Inflammatory macrophage (primary cell): ENCODE measurements at regions not wholly inside any gene's neighbourhood (a gene's known extent, or its start where the extent isn't known, plus 50 kb on each side); places are given as distances from the start of the nearest gene placed in this dataset.

Source experiments
- DNase-seq, 2 donors: peaks; one replicate each; pipeline ENCODE4 v3.0.0-alpha.2; 2020 to 2022

DNA sequence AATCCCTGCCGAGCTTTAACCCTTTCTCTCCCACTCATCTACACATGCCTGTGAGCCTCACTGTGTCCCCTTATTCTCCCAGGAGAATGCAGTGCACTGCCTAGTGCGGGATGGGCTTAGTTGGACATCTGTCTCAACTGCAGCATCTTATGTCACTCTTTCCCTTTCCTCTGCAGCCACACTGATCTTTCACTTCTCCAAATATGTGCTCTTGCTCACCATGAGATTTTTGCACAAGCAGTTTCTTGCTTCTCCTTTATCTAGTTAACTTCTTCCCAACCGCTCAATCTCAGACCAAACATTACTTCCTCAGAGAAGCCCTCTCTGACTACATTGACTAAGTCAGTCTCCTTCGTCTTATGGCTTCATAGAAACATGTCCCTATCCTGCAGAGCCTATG, 292.3 kb downstream of the KBTBD8 start:
- peak; percentile 83 to 89 for DNase-seq

GRCh38 chr3:67291287-67292252, 293.5 kb downstream of the KBTBD8 start:
- DNase-seq = peak; percentile 29 to 68

DNA sequence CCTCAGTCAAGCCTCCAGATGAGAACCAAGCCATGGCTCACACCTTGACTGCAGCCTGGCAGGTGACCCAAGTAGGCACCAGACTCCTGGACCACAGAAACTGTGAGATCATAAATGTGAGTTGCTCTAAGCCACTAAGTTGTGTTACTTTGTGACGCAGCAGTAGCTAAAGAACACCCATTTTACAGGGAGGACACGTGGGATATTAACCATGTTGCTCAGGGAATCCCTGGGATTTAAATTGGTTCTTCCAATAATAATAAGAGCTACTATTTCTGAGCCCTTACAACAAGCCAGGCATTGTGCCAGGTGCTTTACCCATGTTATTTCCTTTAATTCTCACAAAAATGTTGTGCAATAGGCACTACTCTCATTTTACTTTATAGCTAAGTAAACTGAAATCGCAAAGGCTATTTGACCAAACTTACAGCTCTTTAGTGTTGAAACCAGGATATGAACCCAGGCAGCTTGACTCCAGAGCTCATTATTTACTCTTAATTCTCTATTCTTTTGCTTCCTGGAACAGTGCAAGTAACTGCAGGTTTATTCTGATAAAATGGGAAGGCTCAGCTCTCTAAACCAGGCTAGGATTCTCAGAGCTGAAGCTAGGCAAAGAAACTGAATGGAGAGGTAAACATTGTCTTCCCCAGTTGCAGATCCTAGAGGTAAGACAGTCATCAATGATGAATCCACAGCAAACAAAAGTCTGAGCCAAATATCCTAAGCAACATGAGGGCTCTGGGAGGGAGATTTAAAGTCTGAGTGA, 294.4 kb downstream of the KBTBD8 start:
- DNase-seq = peak in 1 of 2 donors; percentile 20

DNA sequence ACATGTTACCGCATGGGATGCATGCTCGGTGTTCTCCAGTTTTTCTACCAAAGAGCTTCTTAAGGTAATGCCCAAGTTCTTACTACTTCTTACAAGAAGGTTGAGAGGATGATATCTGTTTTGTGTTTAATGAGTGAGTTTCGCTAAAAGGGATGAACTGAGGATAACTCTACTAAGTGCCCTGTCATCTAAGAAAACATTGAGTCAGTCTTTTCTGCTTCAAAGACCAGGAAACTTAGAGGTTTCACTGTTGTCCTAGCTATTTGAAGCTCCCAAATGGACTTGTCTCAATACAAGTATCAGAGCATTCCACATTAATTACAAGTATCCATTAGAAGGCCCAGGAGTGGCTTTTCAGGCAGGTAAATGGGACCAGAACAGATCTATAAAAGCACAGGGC, 296.2 kb downstream of the KBTBD8 start:
- no peak for DNase-seq

GRCh38 chr3:67296039-67296892, 298.2 kb downstream of the KBTBD8 start:
- no peak for DNase-seq

DNA sequence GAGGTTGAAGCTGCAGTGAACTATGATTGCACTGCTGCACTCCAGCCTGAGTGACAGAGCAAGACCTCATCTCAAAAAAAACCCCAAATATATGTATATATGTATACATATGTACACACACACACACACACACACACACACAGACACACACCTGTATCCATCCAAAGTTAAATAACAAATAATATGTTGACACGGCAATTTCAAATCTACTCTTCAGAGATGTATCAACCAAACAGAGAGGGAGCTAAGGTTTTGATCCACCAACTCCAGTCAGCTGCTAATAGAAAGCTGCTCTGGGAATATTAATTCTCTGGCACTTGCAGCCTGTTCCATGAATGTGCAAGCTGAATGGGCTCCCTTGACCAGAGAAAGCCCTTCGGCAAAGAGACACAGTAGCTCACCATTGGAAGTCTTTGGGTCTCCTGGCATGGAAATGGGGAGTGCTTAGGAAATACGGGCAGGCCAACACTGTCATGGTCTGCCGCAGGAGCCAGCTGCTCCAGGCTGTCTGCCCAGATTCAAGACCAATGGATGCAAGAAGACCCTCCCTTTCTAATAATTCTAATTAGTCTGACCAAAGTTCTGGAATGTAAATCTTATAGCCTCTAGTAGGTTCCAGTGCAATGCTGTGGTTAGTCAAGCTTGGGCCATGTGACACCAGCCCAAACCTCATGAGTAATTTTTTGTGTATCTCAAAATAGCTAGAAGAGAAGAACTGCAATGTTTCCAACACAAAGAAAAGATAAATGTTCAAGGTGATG, 299.8 kb downstream of the KBTBD8 start:
- DNase-seq = no peak

- no peak for DNase-seq
Observed at GRCh38 chr3:67301556-67301955, 303.4 kb downstream of the KBTBD8 start.

GRCh38 chr3:67302489-67302888, 304.4 kb downstream of the KBTBD8 start:
- no peak for DNase-seq

DNA sequence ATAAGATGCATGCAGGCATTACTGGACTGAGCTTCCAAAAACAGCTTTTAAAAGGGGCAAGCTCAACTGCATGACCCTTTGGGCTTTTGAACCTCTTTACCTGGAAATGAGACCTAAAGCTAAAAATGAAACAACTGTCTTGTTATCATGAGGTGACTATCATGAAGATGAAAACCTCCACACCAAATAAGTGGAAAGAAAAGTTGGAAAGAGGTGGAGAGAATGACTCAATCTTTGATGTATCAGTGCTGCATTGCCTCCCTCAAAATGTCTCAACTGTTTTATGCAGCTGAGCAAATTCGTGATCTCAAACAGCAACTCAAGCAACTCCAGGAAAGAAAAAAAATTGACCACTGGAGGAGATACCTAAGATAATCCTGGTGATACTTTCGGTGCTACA, 307.1 kb downstream of the KBTBD8 start:
- DNase-seq = no peak

DNA sequence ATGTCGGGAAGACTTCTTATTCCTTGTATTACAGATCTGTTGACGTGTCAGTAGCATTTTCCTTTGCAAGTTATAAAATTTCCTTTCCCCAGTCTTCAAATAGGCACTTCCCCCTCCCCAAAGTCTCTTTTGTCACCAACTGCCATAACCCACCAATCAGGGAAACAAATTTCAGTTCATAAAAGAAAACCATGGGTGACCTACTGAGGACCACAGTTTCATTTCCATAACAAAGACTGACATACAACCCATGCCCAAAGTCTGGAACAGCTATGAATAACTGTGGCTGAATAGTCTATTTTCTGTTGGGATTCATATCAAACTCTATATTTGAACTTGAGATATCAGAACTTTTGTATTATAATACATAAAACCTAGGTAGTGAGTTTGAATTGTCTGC, 307.8 kb downstream of the KBTBD8 start:
- DNase-seq = no peak

GRCh38 chr3:67311440-67311839, 313.3 kb downstream of the KBTBD8 start:
- DNase-seq = no peak

- no peak for DNase-seq
Observed at GRCh38 chr3:67312155-67312554, 314.0 kb downstream of the KBTBD8 start.

- no peak for DNase-seq
Observed at GRCh38 chr3:67318162-67318561, 320.1 kb downstream of the KBTBD8 start.

- DNase-seq = no peak
Observed at GRCh38 chr3:67324554-67324953, 326.4 kb downstream of the KBTBD8 start.
